K562 (cell line): ENCODE measurements at regions not wholly inside any gene's neighbourhood (a gene's known extent, or its start where the extent isn't known, plus 50 kb on each side); places are given as distances from the start of the nearest gene placed in this dataset.

Experiments
- ATAC-seq: fragments of 200-7000 bp; cut with Tn5 transposase; 3 replicates; pipeline ENCODE4 v1.9.1; 2020; ENCODE audit warnings: moderate library complexity
- BruUV-seq: library from RNA; stranded (reverse); fragments of 400-500 nt; replicated peaks from 2 replicates; lab custom pipeline; 2021; lab: Mats Ljungman, UMichigan
- CTCF ChIA-PET: fragments of 300-600 bp; formaldehyde crosslinking; extraction: SDS; loops from one replicate; lab custom pipeline; 2021; ENCODE audit warnings: low intra/inter-chr PET ratio; lab: Yijun Ruan, JAX
- POLR2A ChIA-PET: fragments of 300-600, 350-650 bp; sonication (Branson Sonifier 250); formaldehyde crosslinking; extraction: SDS; loops from one replicate; lab custom pipeline; 2021; ENCODE audit warnings: antibody characterized with exemption, inconsistent platforms; lab: Yijun Ruan, JAX
- DNase-seq, 4 experiments: peaks; one replicate each; pipeline versions ENCODE4 v3.0.0 to v3.0.0-alpha.2; 2011 to 2018; ENCODE audit warnings: low spot score in 3 of 4, mixed read lengths in 3 of 4; ENCODE audit errors: extremely low read depth in 1 of 4
- FAIRE-seq: peaks from 2 replicates; lab custom pipeline; 2011; peaks lifted over from hg19 to GRCh38; lab: Jason Lieb, UNC
- H2AFZ ChIP-seq: 2 replicates; pipeline ENCODE4 v1.6.0; 2011; ENCODE audit warnings: low read depth, low read length, control low read depth, inconsistent platforms
- H3K27ac ChIP-seq: fragments of 200-600 bp; 3 replicates; pipeline ENCODE4 v1.8.0; 2011; ENCODE audit warnings: low read depth, mild to moderate bottlenecking, control low read depth, inconsistent platforms, low read length, moderate library complexity, mixed read lengths; ENCODE audit errors: extremely low read depth
- H3K27me3 ChIP-seq, 2 experiments: fragments of 300-600 bp in 1 of 2; 2 replicates in 1 of 2; 3 replicates in 1 of 2; pipeline versions ENCODE4 v1.6.0 to v1.8.0; 2011; ENCODE audit warnings: inconsistent platforms in 2 of 2, low read length in 2 of 2, mild to moderate bottlenecking in 1 of 2, mixed read lengths in 1 of 2, moderate library complexity in 1 of 2; ENCODE audit not compliant: control insufficient read depth in 2 of 2, insufficient read depth in 2 of 2
- H3K36me3 ChIP-seq: fragments of 300-600 bp; 3 replicates; pipeline ENCODE4 v1.8.0; 2011; ENCODE audit warnings: mild to moderate bottlenecking, low read length, inconsistent platforms; ENCODE audit not compliant: control insufficient read depth, insufficient read depth
- H3K4me1 ChIP-seq, 2 experiments: fragments of 200-600 bp in 1 of 2; replicated peaks in 1 of 2; 2 replicates in 1 of 2; 3 replicates in 1 of 2; pipeline versions ENCODE4 v1.5.1 to v1.8.0; 2011; ENCODE audit warnings: inconsistent platforms in 2 of 2, low read length in 2 of 2, mild to moderate bottlenecking in 1 of 2, mixed read lengths in 1 of 2, moderate library complexity in 1 of 2; ENCODE audit not compliant: control insufficient read depth in 2 of 2, insufficient read depth in 2 of 2
- H3K4me2 ChIP-seq: 2 replicates; pipeline ENCODE4 v1.6.1; 2011; ENCODE audit warnings: low read length, control low read depth, inconsistent platforms, mixed read lengths; ENCODE audit not compliant: insufficient read depth
- H3K4me3 ChIP-seq: fragments of 200-600 bp; sonication (generic), shearing (Covaris generic); 2 replicates; pipeline ENCODE4 v1.5.1; 2016; ENCODE audit warnings: control low read depth, inconsistent platforms
- H3K79me2 ChIP-seq: fragments of 200-600 bp; 3 replicates; pipeline ENCODE4 v1.8.0; 2011; ENCODE audit warnings: low read length, inconsistent platforms; ENCODE audit not compliant: control insufficient read depth, insufficient read depth
- H3K9ac ChIP-seq, 2 experiments: 2 replicates each; pipeline versions ENCODE4 v1.6.0 to v1.6.1; 2011; ENCODE audit warnings: low read depth in 2 of 2, low read length in 2 of 2, control low read depth in 1 of 2, inconsistent platforms in 1 of 2, mild to moderate bottlenecking in 1 of 2, mixed read lengths in 1 of 2; ENCODE audit not compliant: insufficient read depth in 1 of 2
- H3K9me1 ChIP-seq: one replicate; pipeline ENCODE4 v1.6.0; 2011; ENCODE audit warnings: inconsistent platforms, mild to moderate bottlenecking, low read length, moderate library complexity; ENCODE audit not compliant: control insufficient read depth, insufficient read depth
- H3K9me3 ChIP-seq: replicated peaks from 2 replicates; pipeline ENCODE4 v1.5.1; 2011; ENCODE audit warnings: low read depth, low read length, inconsistent platforms; ENCODE audit not compliant: control insufficient read depth, insufficient read depth
- H4K20me1 ChIP-seq: replicated peaks from 2 replicates; pipeline ENCODE4 v1.6.1; 2011; ENCODE audit warnings: low read length, inconsistent platforms, mixed read lengths; ENCODE audit not compliant: control insufficient read depth, insufficient read depth
- ARID4B ChIP-seq: sonication (generic); formaldehyde crosslinking; IDR thresholded peaks from 2 replicates; pipeline ENCODE4 v1.8.0; 2022; ENCODE audit warnings: mild to moderate bottlenecking, missing genetic modification reagents
- CEBPG ChIP-seq, 3 experiments: fragments of 200-800 bp in 1 of 3; sonication (Bioruptor generic) in 1 of 3; sonication (generic) in 1 of 3; formaldehyde crosslinking in 1 of 3; IDR thresholded peaks in 2 of 3; conservative IDR thresholded peaks in 1 of 3; 2 replicates each; pipeline versions ENCODE4 v1.6.1 to v1.8.0; 2016 to 2022; ENCODE audit warnings: missing compliant biosample characterization in 2 of 3, missing genetic modification characterization in 2 of 3, mild to moderate bottlenecking in 1 of 3, missing genetic modification reagents in 1 of 3
- DACH1 ChIP-seq: fragments of 450-650 bp; IDR thresholded peaks from 2 replicates; pipeline ENCODE4 v1.6.1; 2018; ENCODE audit not compliant: partially characterized antibody
- PHB2 ChIP-seq: fragments of 450-650 bp; IDR thresholded peaks from 2 replicates; pipeline ENCODE4 v1.6.1; 2017; ENCODE audit warnings: low read depth
- SMARCB1 ChIP-seq: IDR thresholded peaks from 2 replicates; pipeline ENCODE4 v1.6.1; 2011; ENCODE audit warnings: improper control_type of control experiment, low read depth; ENCODE audit not compliant: insufficient read length
- ZNF197 ChIP-seq: fragments of 200-800 bp; sonication (Bioruptor generic); IDR thresholded peaks from 2 replicates; pipeline ENCODE4 v1.6.1; 2016; ENCODE audit warnings: low read depth, missing genetic modification characterization, missing compliant biosample characterization
- ZNF644 ChIP-seq: fragments of 200-800 bp; sonication (Bioruptor generic); IDR thresholded peaks from 2 replicates; pipeline ENCODE4 v1.6.1; 2016; ENCODE audit warnings: low read depth, missing genetic modification characterization, missing compliant biosample characterization
- WGBS: fragments of 100-300 bp; shearing (Covaris generic); methylation state at CpG from one replicate; pipeline ENCODE4 v1.1.6; 2016; ENCODE audit warnings: low coverage, mixed read lengths; ENCODE audit not compliant: insufficient coverage; ENCODE audit errors: missing lambda C conversion rate; 5-methylcytosine and 5-hydroxymethylcytosine counted together
- in situ Hi-C: fragments of 300-500 bp; cut with MboI; formaldehyde crosslinking; loops from 4 replicates; pipeline ENCODE4 v1.15.0; 2018; ENCODE audit warnings: inconsistent platforms, mixed read lengths
- intact Hi-C: fragments of 100-400 bp; cut with micrococcal nuclease; formaldehyde crosslinking; loops from 2 replicates; pipeline ENCODE4 v1.14.2; 2022

GRCh38 chr19:27652796-27653195 lies 1560.2 kb downstream of the UQCRFS1 start:
- H3K27me3 ChIP-seq, result no peaks in the 10 kb centered on the region
- no peaks in the 10 kb centered on the region for H3K4me1 ChIP-seq
- BruUV-seq, result no TSS peak
- no peaks in the 10 kb centered on the region for H4K20me1 ChIP-seq
- H3K9me3 ChIP-seq, result no peaks in the 10 kb centered on the region
- 0% methylated on average over 2 of the region's 3 CpGs for WGBS
- FAIRE-seq, result no peak
- H3K27ac ChIP-seq, result no peak overlapping the region
- DNase-seq, result no peak
- no peak for TF ChIP-seq PHB2
- no peaks in the 10 kb centered on the region for H3K9me1 ChIP-seq
- H3K79me2 ChIP-seq, result no peaks in the 10 kb centered on the region
- ChIA-PET POLR2A (no interaction called here), CTCF (no interaction called here)
- H3K36me3 ChIP-seq, result no peaks in the 10 kb centered on the region
- no peak overlapping the region for H3K4me3 ChIP-seq
- in situ Hi-C loops, result no loop called here
- intact Hi-C loops, result no loop called here
- no peak overlapping the region for H3K4me2 ChIP-seq
- no peak overlapping the region for H3K9ac ChIP-seq
- no peak overlapping the region for H2AFZ ChIP-seq
- no peak for ATAC-seq

GRCh38 chr19:27652281-27652680 lies 1560.7 kb downstream of the UQCRFS1 start:
- 0% methylated on average over 8 of the region's 8 CpGs for WGBS
- in situ Hi-C loops (no loop called here), intact Hi-C loops (no loop called here)
- Histone ChIP-seq H3K27me3 (no peaks in the 10 kb centered on the region), H3K36me3 (no peaks in the 10 kb centered on the region), H3K4me2 (no peak overlapping the region), H4K20me1 (no peaks in the 10 kb centered on the region), H3K79me2 (no peaks in the 10 kb centered on the region), H3K9me1 (no peaks in the 10 kb centered on the region), H3K27ac (no peak overlapping the region), H3K9ac (no peak overlapping the region), H2AFZ (no peak overlapping the region), H3K9me3 (no peaks in the 10 kb centered on the region), H3K4me3 (no peak overlapping the region), H3K4me1 (no peaks in the 10 kb centered on the region)
- POLR2A ChIA-PET, result no interaction called here
- no peak for FAIRE-seq
- DNase-seq, result no peak
- CTCF ChIA-PET, result no interaction called here
- no peak for ATAC-seq
- no TSS peak for BruUV-seq
- TF ChIP-seq ZNF644 (tag), result no peak
- no peak for TF ChIP-seq CEBPG (CRISPR knock-in tag; IDR thresholded peaks at IDR 0.05)
- no peak for TF ChIP-seq CEBPG (tag; conservative IDR thresholded peaks at IDR 0.05 in 1 of 2, IDR thresholded peaks at IDR 0.05 in 1 of 2)
- TF ChIP-seq ARID4B (CRISPR knock-in tag), result no peak
- no peak for TF ChIP-seq SMARCB1
- TF ChIP-seq DACH1, result no peak
- no peak for TF ChIP-seq ZNF197 (CRISPR knock-in tag)
